ENCODE measurements at regions not wholly inside any gene's neighbourhood (a gene's known extent, or its start where the extent isn't known, plus 50 kb on each side); places are given as distances from the start of the nearest gene placed in this dataset.

- no peak for DNase-seq (ENCODE audit: low spot score)
- ATAC-seq (ENCODE audit: low read depth), result no peak
Observed at GRCh38 chr10:91153508-91153907, 67.0 kb upstream of the PCGF5 start.

DNA sequence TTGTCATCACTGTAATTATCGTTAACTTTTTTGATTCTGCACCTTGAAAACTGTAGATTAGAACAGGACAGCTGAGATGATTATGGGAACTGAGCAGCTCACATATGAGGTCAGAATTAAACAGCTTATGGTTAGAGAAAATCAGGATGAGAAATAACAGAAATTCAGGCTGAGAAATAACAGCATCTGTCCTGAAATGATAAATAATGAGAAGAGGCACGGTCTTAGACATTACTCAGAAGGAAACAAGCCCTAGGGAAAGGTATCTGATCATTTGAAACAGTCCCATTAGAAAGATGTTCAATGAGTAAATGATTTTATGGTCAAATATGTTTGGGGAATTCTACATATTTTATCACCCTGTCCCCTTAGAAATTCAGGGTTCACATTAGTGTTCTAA is 65.6 kb upstream of the PCGF5 start:
- no peak for ATAC-seq (ENCODE audit: low read depth)
- Histone ChIP-seq H3K27me3 (ENCODE audit: insufficient read depth, poor library complexity, severe bottlenecking) (no peaks in the 10 kb centered on the region), H3K27ac (ENCODE audit: poor library complexity, severe bottlenecking) (no peak overlapping the region), H3K4me1 (ENCODE audit: insufficient read depth, poor library complexity, severe bottlenecking) (no peaks in the 10 kb centered on the region), H3K9me3 (ENCODE audit: severe bottlenecking) (peaks cover 2% of the 10 kb centered on the region), H3K4me3 (ENCODE audit: severe bottlenecking) (no peak overlapping the region), H3K36me3 (ENCODE audit: low read depth) (no peaks in the 10 kb centered on the region)
- DNase-seq (ENCODE audit: low spot score), result no peak
- TF ChIP-seq, protein P1, sequence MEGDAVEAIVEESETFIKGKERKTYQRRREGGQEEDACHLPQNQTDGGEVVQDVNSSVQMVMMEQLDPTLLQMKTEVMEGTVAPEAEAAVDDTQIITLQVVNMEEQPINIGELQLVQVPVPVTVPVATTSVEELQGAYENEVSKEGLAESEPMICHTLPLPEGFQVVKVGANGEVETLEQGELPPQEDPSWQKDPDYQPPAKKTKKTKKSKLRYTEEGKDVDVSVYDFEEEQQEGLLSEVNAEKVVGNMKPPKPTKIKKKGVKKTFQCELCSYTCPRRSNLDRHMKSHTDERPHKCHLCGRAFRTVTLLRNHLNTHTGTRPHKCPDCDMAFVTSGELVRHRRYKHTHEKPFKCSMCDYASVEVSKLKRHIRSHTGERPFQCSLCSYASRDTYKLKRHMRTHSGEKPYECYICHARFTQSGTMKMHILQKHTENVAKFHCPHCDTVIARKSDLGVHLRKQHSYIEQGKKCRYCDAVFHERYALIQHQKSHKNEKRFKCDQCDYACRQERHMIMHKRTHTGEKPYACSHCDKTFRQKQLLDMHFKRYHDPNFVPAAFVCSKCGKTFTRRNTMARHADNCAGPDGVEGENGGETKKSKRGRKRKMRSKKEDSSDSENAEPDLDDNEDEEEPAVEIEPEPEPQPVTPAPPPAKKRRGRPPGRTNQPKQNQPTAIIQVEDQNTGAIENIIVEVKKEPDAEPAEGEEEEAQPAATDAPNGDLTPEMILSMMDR (IDR thresholded peaks at IDR 0.05; ENCODE audit: poor library complexity, severe bottlenecking), result no peak

More at GRCh38 chr10:91153508-91153907, 67.0 kb upstream of the PCGF5 start:
- Histone ChIP-seq H3K9me3 (ENCODE audit: severe bottlenecking) (no peaks in the 10 kb centered on the region), H3K4me1 (ENCODE audit: insufficient read depth, poor library complexity, severe bottlenecking) (no peaks in the 10 kb centered on the region), H3K27ac (ENCODE audit: poor library complexity, severe bottlenecking) (no peak overlapping the region), H3K27me3 (ENCODE audit: insufficient read depth, poor library complexity, severe bottlenecking) (no peaks in the 10 kb centered on the region), H3K36me3 (ENCODE audit: low read depth) (no peaks in the 10 kb centered on the region), H3K4me3 (ENCODE audit: severe bottlenecking) (no peak overlapping the region)
- TF ChIP-seq, protein P1 (IDR thresholded peaks at IDR 0.05; ENCODE audit: poor library complexity, severe bottlenecking), result no peak

DNA sequence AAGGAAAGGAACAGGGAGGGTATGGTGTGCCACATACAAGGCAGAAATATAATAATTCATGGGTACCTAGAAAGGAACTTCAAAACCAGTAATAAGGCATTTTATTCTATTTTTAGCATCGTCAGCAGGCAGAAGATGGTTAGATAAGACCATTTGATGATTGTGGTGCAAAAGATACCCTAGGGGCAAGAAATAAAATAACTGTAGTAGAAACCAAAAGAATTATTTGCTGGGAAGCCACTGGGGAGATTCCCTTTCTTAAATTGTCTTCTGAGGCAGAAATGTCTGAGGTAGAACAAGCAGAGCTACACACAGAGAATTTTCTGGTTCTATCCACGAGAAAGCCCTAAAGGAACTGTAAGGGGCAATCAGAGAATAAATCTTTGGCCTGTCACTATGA is 64.3 kb upstream of the PCGF5 start:
- H3K4me3 ChIP-seq (ENCODE audit: severe bottlenecking), result no peak overlapping the region
- TF ChIP-seq, protein P1 (IDR thresholded peaks at IDR 0.05; ENCODE audit: poor library complexity, severe bottlenecking), result no peak
- no peaks in the 10 kb centered on the region for H3K4me1 ChIP-seq (ENCODE audit: insufficient read depth, poor library complexity, severe bottlenecking)
- peaks cover 2% of the 10 kb centered on the region for H3K9me3 ChIP-seq (ENCODE audit: severe bottlenecking)
- no peak overlapping the region for H3K27ac ChIP-seq (ENCODE audit: poor library complexity, severe bottlenecking)
- no peak for DNase-seq (ENCODE audit: low spot score)
- H3K36me3 ChIP-seq (ENCODE audit: low read depth), result no peaks in the 10 kb centered on the region
- ATAC-seq (ENCODE audit: low read depth), result no peak
- no peaks in the 10 kb centered on the region for H3K27me3 ChIP-seq (ENCODE audit: insufficient read depth, poor library complexity, severe bottlenecking)

DNA sequence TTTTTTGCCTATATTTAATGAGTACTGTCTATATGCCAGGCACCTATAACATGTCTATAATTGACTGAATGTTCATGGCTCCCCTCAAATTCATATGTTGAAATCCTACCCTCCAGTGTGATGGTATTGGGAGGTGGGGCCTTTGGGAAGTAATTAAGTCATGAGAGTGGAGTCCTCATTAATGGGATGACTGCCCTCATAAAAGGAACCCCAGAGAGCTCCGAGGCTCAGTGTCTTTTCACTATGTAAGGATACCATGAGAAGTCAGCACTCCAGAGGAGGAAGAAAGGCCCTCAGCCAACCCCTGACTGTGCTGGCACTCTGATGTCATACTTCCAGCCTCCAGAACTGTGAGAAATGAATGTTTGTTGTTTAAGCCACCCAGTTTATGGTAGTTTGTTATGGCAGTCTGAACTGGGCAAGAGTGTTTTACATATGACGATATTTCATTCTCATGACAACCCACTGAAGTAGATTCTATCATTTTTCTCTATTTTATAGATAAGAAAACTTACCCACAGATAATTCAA is 61.1 kb upstream of the PCGF5 start:
- Histone ChIP-seq H3K27me3 (ENCODE audit: insufficient read depth, poor library complexity, severe bottlenecking) (no peaks in the 10 kb centered on the region), H3K4me3 (ENCODE audit: severe bottlenecking) (no peak overlapping the region), H3K36me3 (ENCODE audit: low read depth) (no peaks in the 10 kb centered on the region), H3K27ac (ENCODE audit: poor library complexity, severe bottlenecking) (no peak overlapping the region), H3K4me1 (ENCODE audit: insufficient read depth, poor library complexity, severe bottlenecking) (no peaks in the 10 kb centered on the region), H3K9me3 (ENCODE audit: severe bottlenecking) (peaks cover 2% of the 10 kb centered on the region)
- ATAC-seq (ENCODE audit: low read depth) (no peak), DNase-seq (ENCODE audit: low spot score) (no peak)
- TF ChIP-seq, protein P1 (IDR thresholded peaks at IDR 0.05; ENCODE audit: poor library complexity, severe bottlenecking), result no peak

- ATAC-seq (ENCODE audit: low read depth), result peak; percentile 20; the same call in 2 of the 3 replicates
Observed at GRCh38 chr10:91162050-91162494, 58.4 kb upstream of the PCGF5 start.

More at GRCh38 chr10:91162050-91162494, 58.4 kb upstream of the PCGF5 start:
- Histone ChIP-seq H3K4me3 (ENCODE audit: severe bottlenecking) (peak overlapping the region; percentile 100), H3K27me3 (ENCODE audit: insufficient read depth, poor library complexity, severe bottlenecking) (peaks cover 2% of the 10 kb centered on the region), H3K9me3 (ENCODE audit: severe bottlenecking) (peaks cover 2% of the 10 kb centered on the region), H3K36me3 (ENCODE audit: low read depth) (no peaks in the 10 kb centered on the region), H3K27ac (ENCODE audit: poor library complexity, severe bottlenecking) (no peak overlapping the region), H3K4me1 (ENCODE audit: insufficient read depth, poor library complexity, severe bottlenecking) (no peaks in the 10 kb centered on the region)
- no peak for DNase-seq (ENCODE audit: low spot score)
- TF ChIP-seq, protein P1 (IDR thresholded peaks at IDR 0.05; ENCODE audit: poor library complexity, severe bottlenecking), result no peak
